Ovary (tissue), 7 donors: ENCODE measurements at regions not wholly inside any gene's neighbourhood (a gene's known extent, or its start where the extent isn't known, plus 50 kb on each side); places are given as distances from the start of the nearest gene placed in this dataset.

Experiments used
- DNase-seq, 5 donors: peaks; one replicate each; pipeline ENCODE4 v3.0.0-alpha.2; 2019 to 2020
- H3K27ac ChIP-seq, 2 donors: fragments of 200-600 bp; one replicate each; pipeline versions ENCODE4 v1.5.1 to v1.8.0; 2019 to 2022
- H3K27me3 ChIP-seq: fragments of 200-600 bp; one replicate; pipeline ENCODE4 v1.8.0; 2022
- H3K36me3 ChIP-seq: fragments of 200-600 bp; sonication (generic); one replicate; pipeline ENCODE4 v1.5.1; 2019
- H3K4me1 ChIP-seq: one replicate; pipeline ENCODE4 v1.8.1; 2013; ENCODE audit warnings: mild to moderate bottlenecking, moderate library complexity; ENCODE audit not compliant: insufficient read depth
- H3K4me3 ChIP-seq: fragments of 200-600 bp; sonication (generic); one replicate; pipeline ENCODE4 v1.5.1; 2017
- H3K9me3 ChIP-seq, 2 donors: fragments of 200-600 bp in 1 of 2; sonication (generic) in 1 of 2; one replicate each; pipeline versions ENCODE4 v1.5.1 to v1.8.1; 2013 to 2019; ENCODE audit warnings: mild to moderate bottlenecking in 1 of 2, moderate library complexity in 1 of 2
- EP300 ChIP-seq: sonication (generic); formaldehyde crosslinking; IDR thresholded peaks from one replicate; pipeline ENCODE4 v1.6.1; 2017; ENCODE audit warnings: antibody characterized with exemption
- POLR2A ChIP-seq: fragments of 450-650 bp; IDR thresholded peaks from one replicate; pipeline ENCODE4 v1.6.1; 2017; ENCODE audit warnings: antibody characterized with exemption, mild to moderate bottlenecking, moderate library complexity
- WGBS, 3 donors: extraction: QIAGEN DNeasy Blood & Tissue Kit in 1 of 3; methylation state at CpG; one replicate each; pipeline versions ENCODE4 v1.1.5 to v1.1.7; 2013 to 2017; 5-methylcytosine and 5-hydroxymethylcytosine counted together
- intact Hi-C, 4 donors: fragments of 100-400 bp; cut with DNase I; formaldehyde crosslinking; loops; one replicate each; pipeline versions ENCODE4 v1.11.0 to v1.15.1; 2022 to 2023
- TF ChIP-seq, protein P1 (sequence below), 3 donors: fragments of 450-650 bp in 2 of 3; fragments of 200-600 bp in 1 of 3; IDR thresholded peaks; one replicate each; pipeline versions ENCODE4 v1.5.1 to v1.8.0; 2016 to 2022; ENCODE audit warnings: antibody characterized with exemption in 3 of 3, mild to moderate bottlenecking in 1 of 3
- donor health status: DM: no; HTN: no; CAD: no; lungs with moderate emphysema.
- donor health status: DM: no; HTN: no; CAD: no.
- donor health status: Bipolar disorder and iron deficiency.
- donor health status: DM: no; HTN: no; CAD: no.
- donor health status: DM: yes; HTN: yes; CAD: no.

DNA sequence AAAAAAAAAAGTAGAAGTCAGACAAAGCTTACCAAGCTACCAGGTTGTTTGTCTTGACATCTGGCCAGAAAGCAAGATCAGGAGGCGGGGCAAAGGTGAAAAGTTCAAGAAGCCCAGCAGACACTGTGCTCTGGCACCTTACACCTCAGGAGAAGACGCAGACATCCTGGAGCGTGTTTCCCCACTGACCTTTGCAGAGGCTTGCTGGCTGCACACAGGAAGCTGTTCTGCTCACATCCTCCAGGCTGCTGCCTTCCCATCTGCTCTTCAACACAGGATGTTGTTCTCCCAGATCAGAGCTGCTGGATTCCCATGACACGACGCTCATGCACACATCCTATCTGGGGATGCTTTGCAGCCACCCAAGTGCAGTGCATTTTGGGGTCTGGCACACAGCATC lies 174.4 kb upstream of the KIAA1217 start:
- Histone ChIP-seq H3K27ac (no peak overlapping the region), H3K4me1 (no peaks in the 10 kb centered on the region), H3K27me3 (no peaks in the 10 kb centered on the region), H3K9me3 (no peaks in the 10 kb centered on the region), H3K36me3 (no peaks in the 10 kb centered on the region), H3K4me3 (no peak overlapping the region)
- no peak for DNase-seq
- TF ChIP-seq POLR2A (no peak), EP300 (no peak)
- TF ChIP-seq, protein P1, sequence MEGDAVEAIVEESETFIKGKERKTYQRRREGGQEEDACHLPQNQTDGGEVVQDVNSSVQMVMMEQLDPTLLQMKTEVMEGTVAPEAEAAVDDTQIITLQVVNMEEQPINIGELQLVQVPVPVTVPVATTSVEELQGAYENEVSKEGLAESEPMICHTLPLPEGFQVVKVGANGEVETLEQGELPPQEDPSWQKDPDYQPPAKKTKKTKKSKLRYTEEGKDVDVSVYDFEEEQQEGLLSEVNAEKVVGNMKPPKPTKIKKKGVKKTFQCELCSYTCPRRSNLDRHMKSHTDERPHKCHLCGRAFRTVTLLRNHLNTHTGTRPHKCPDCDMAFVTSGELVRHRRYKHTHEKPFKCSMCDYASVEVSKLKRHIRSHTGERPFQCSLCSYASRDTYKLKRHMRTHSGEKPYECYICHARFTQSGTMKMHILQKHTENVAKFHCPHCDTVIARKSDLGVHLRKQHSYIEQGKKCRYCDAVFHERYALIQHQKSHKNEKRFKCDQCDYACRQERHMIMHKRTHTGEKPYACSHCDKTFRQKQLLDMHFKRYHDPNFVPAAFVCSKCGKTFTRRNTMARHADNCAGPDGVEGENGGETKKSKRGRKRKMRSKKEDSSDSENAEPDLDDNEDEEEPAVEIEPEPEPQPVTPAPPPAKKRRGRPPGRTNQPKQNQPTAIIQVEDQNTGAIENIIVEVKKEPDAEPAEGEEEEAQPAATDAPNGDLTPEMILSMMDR (IDR thresholded peaks at IDR 0.05), result no peak
- intact Hi-C loops, result no loop called here
- 51 to 76% (median 54%) methylated on average over 5 of the region's 5 CpGs for WGBS, 3 donors

DNA sequence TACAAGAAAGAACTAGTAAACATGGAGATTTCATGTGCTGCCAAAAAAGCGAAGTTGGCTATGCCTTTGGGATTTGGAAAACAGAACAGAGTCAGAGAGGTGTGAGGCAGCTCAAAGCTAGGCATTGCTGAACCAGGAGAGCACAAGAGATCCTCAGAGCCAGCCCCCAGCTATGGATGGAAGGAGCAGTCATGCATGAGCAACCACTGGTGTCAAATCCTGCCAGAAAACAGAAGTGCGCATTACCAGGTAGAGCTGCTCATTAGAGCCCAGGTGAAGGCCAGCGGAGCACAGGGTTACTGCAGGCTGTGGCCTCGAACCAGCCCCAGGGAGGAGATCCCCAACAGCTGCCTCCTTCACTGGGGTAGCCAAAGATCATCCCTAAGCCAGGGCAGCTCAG lies 173.2 kb upstream of the KIAA1217 start:
- Histone ChIP-seq H3K36me3 (no peaks in the 10 kb centered on the region), H3K4me3 (no peak overlapping the region), H3K27me3 (no peaks in the 10 kb centered on the region), H3K27ac (no peak overlapping the region), H3K4me1 (no peaks in the 10 kb centered on the region), H3K9me3 (no peaks in the 10 kb centered on the region)
- TF ChIP-seq, protein P1 (IDR thresholded peaks at IDR 0.05), result no peak
- no peak for TF ChIP-seq POLR2A
- no peak for TF ChIP-seq EP300
- WGBS, 3 donors, result 88 to 90% (median 89%) methylated on average over 4 of the region's 4 CpGs
- DNase-seq, result no peak
- intact Hi-C loops, result no loop called here

DNA sequence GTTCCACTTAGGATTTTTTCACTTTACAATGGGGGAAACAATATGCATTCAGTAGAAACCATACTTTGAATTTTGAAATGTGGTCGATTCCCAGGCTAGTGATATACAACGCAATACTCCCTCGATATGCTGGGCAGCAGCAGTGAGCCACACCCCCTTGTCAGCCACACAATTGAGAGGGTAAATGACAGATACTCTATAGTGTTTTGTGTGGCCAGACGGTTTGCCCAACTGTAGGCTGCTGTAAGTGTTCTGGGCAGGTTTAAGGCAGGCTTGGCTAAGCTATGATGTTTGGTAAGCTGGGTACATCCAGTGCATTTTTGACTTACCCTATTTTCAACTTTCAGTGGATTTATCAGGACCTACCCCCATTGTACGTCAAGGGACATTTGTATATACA lies 169.6 kb upstream of the KIAA1217 start:
- no peaks in the 10 kb centered on the region for H3K36me3 ChIP-seq
- no peak for DNase-seq
- H3K27me3 ChIP-seq, result no peaks in the 10 kb centered on the region
- intact Hi-C loops, result no loop called here
- TF ChIP-seq, protein P1 (IDR thresholded peaks at IDR 0.05), result no peak
- no peak for TF ChIP-seq EP300
- no peak for TF ChIP-seq POLR2A
- H3K27ac ChIP-seq, result no peak overlapping the region
- WGBS, 3 donors, result 80 to 88% (median 82%) methylated on average over 5 of the region's 5 CpGs
- H3K4me3 ChIP-seq, result no peak overlapping the region
- no peaks in the 10 kb centered on the region for H3K9me3 ChIP-seq
- H3K4me1 ChIP-seq, result no peaks in the 10 kb centered on the region

DNA sequence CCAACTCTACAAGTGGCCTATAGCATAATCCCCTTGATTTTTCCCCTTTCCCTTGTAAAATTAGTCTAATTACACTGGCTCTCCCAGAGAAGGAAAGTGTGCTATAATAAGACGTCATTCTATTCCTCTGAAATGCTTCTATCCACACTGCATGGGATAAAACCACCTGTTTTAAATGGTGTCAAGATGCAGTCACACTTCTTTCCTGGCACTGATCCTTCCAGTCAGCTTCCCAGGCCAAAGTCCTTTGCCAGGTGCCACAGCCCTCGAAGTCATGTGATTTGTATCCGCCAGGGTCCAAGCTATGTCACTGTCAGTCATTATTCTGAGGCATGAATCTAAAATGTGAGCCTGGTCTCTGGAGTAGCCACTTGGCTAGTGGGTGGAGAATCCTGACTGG lies 169.0 kb upstream of the KIAA1217 start:
- no peak overlapping the region for H3K27ac ChIP-seq
- no peak overlapping the region for H3K4me3 ChIP-seq
- 85 to 95% (median 92%) methylated on average over 3 of the region's 3 CpGs for WGBS, 3 donors
- TF ChIP-seq EP300, result no peak
- TF ChIP-seq POLR2A, result no peak
- TF ChIP-seq, protein P1 (IDR thresholded peaks at IDR 0.05), result no peak
- no peaks in the 10 kb centered on the region for H3K36me3 ChIP-seq
- intact Hi-C loops, result no loop called here
- DNase-seq, result no peak
- no peaks in the 10 kb centered on the region for H3K9me3 ChIP-seq
- no peaks in the 10 kb centered on the region for H3K4me1 ChIP-seq
- H3K27me3 ChIP-seq, result no peaks in the 10 kb centered on the region

DNA sequence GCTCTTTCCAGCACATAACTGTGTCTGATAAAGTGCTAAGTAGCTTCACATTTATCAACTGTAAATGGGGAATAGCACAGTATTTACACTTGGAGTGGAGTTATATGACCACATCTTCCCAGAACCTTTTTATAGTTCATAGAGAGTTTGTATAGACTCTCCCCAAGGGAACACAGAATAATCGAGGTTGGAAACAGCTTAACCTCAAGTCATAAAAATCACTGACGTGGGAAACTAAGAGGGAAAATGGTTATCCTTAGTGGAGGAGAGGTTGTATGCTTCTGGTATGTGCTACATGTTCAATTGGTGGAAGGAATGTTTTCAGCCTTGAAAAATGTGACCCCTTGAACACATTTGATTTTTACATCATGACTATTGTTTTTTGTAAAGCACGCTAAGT lies 167.9 kb upstream of the KIAA1217 start:
- intact Hi-C loops, result no loop called here
- TF ChIP-seq EP300 (no peak), POLR2A (no peak)
- TF ChIP-seq, protein P1 (IDR thresholded peaks at IDR 0.05), result no peak
- no peak overlapping the region for H3K4me3 ChIP-seq
- 51 to 59% (median 54%) methylated on average over 3 of the region's 3 CpGs for WGBS, 3 donors
- no peak overlapping the region for H3K27ac ChIP-seq
- no peaks in the 10 kb centered on the region for H3K9me3 ChIP-seq
- no peak for DNase-seq
- H3K4me1 ChIP-seq, result no peaks in the 10 kb centered on the region
- no peaks in the 10 kb centered on the region for H3K36me3 ChIP-seq
- no peaks in the 10 kb centered on the region for H3K27me3 ChIP-seq
